ENCODE measurements at regions not wholly inside any gene's neighbourhood (a gene's known extent, or its start where the extent isn't known, plus 50 kb on each side); places are given as distances from the start of the nearest gene placed in this dataset.

GRCh38 chr1:60637651-60638050 is 444.7 kb upstream of the NFIA start:
- Histone ChIP-seq H3K9ac (ENCODE audit: low read length) (no peak overlapping the region), H3K79me1 (replicated peaks; ENCODE audit: low read length, poor library complexity, severe bottlenecking) (no peaks in the 10 kb centered on the region), H2BK15ac (ENCODE audit: low read depth, poor library complexity, severe bottlenecking) (no peak overlapping the region), H3K27ac (ENCODE audit: low read length, poor library complexity, severe bottlenecking) (no peak overlapping the region), H3K4me3 (ENCODE audit: insufficient read depth in 1 of 2, low read depth in 1 of 2, low read length in 2 of 2) (no peak overlapping the region), H2AK5ac (ENCODE audit: low read length, severe bottlenecking) (no peak overlapping the region), H2BK120ac (ENCODE audit: low read depth, low read length) (no peak overlapping the region), H2BK5ac (ENCODE audit: low read depth, low read length, poor library complexity, severe bottlenecking) (no peak overlapping the region), H3K4ac (ENCODE audit: low read depth in 1 of 2, low read length in 2 of 2) (no peak overlapping the region), H3K27me3 (ENCODE audit: control insufficient read depth in 1 of 2, insufficient read depth in 1 of 2, low read length in 2 of 2) (no peaks in the 10 kb centered on the region), H4K91ac (ENCODE audit: low read length) (no peak overlapping the region), H2AFZ (ENCODE audit: low read depth, low read length) (no peak overlapping the region), H3K18ac (ENCODE audit: low read depth in 1 of 2, low read length in 2 of 2) (no peak overlapping the region), H3K4me2 (ENCODE audit: low read length, poor library complexity, severe bottlenecking) (no peak overlapping the region), H4K8ac (ENCODE audit: low read length) (no peak overlapping the region), H3K4me1 (ENCODE audit: control insufficient read depth, insufficient read depth, low read depth, low read length) (no peaks in the 10 kb centered on the region), H3K23ac (ENCODE audit: low read length in 2 of 2) (no peak overlapping the region), H3K36me3 (ENCODE audit: control insufficient read depth in 1 of 2, insufficient read depth in 2 of 2, low read depth in 1 of 2, low read length in 2 of 2) (no peaks in the 10 kb centered on the region), H2BK12ac (ENCODE audit: low read length in 2 of 2) (no peak overlapping the region), H3K14ac (ENCODE audit: low read length in 2 of 2) (no peak overlapping the region), H3K9me3 (ENCODE audit: control insufficient read depth, low read length) (no peaks in the 10 kb centered on the region)
- WGBS, result 90% methylated on average over 1 of the region's 1 CpG
- no peak for DNase-seq

- Histone ChIP-seq H3K14ac (ENCODE audit: low read length in 2 of 2) (no peak overlapping the region), H4K91ac (ENCODE audit: low read length) (no peak overlapping the region), H2BK12ac (ENCODE audit: low read length in 2 of 2) (no peak overlapping the region), H2AK5ac (ENCODE audit: low read length, severe bottlenecking) (no peak overlapping the region), H4K8ac (ENCODE audit: low read length) (no peak overlapping the region), H3K36me3 (ENCODE audit: control insufficient read depth in 1 of 2, insufficient read depth in 2 of 2, low read depth in 1 of 2, low read length in 2 of 2) (no peaks in the 10 kb centered on the region), H3K79me1 (replicated peaks; ENCODE audit: low read length, poor library complexity, severe bottlenecking) (no peaks in the 10 kb centered on the region), H2BK15ac (ENCODE audit: low read depth, poor library complexity, severe bottlenecking) (no peak overlapping the region), H3K9me3 (ENCODE audit: control insufficient read depth, low read length) (no peaks in the 10 kb centered on the region), H3K4me1 (ENCODE audit: control insufficient read depth, insufficient read depth, low read depth, low read length) (no peaks in the 10 kb centered on the region), H3K4me3 (ENCODE audit: insufficient read depth in 1 of 2, low read depth in 1 of 2, low read length in 2 of 2) (no peak overlapping the region), H3K27ac (ENCODE audit: low read length, poor library complexity, severe bottlenecking) (no peak overlapping the region), H2BK120ac (ENCODE audit: low read depth, low read length) (no peak overlapping the region), H3K27me3 (ENCODE audit: control insufficient read depth in 1 of 2, insufficient read depth in 1 of 2, low read length in 2 of 2) (no peaks in the 10 kb centered on the region), H3K4ac (ENCODE audit: low read depth in 1 of 2, low read length in 2 of 2) (no peak overlapping the region), H3K18ac (ENCODE audit: low read depth in 1 of 2, low read length in 2 of 2) (no peak overlapping the region), H2AFZ (ENCODE audit: low read depth, low read length) (no peak overlapping the region), H3K4me2 (ENCODE audit: low read length, poor library complexity, severe bottlenecking) (no peak overlapping the region), H2BK5ac (ENCODE audit: low read depth, low read length, poor library complexity, severe bottlenecking) (no peak overlapping the region), H3K23ac (ENCODE audit: low read length in 2 of 2) (no peak overlapping the region), H3K9ac (ENCODE audit: low read length) (no peak overlapping the region)
- 90% methylated on average over 2 of the region's 2 CpGs for WGBS
- no peak for DNase-seq
Observed at GRCh38 chr1:60636946-60637345, 445.4 kb upstream of the NFIA start.

- Histone ChIP-seq H3K18ac (ENCODE audit: low read depth in 1 of 2, low read length in 2 of 2) (no peak overlapping the region), H3K4ac (ENCODE audit: low read depth in 1 of 2, low read length in 2 of 2) (no peak overlapping the region), H3K4me1 (ENCODE audit: control insufficient read depth, insufficient read depth, low read depth, low read length) (no peaks in the 10 kb centered on the region), H3K4me2 (ENCODE audit: low read length, poor library complexity, severe bottlenecking) (no peak overlapping the region), H3K9ac (ENCODE audit: low read length) (no peak overlapping the region), H2BK12ac (ENCODE audit: low read length in 2 of 2) (no peak overlapping the region), H2AK5ac (ENCODE audit: low read length, severe bottlenecking) (no peak overlapping the region), H3K79me1 (replicated peaks; ENCODE audit: low read length, poor library complexity, severe bottlenecking) (no peaks in the 10 kb centered on the region), H3K4me3 (ENCODE audit: insufficient read depth in 1 of 2, low read depth in 1 of 2, low read length in 2 of 2) (no peak overlapping the region), H2BK120ac (ENCODE audit: low read depth, low read length) (no peak overlapping the region), H3K27ac (ENCODE audit: low read length, poor library complexity, severe bottlenecking) (no peak overlapping the region), H3K27me3 (ENCODE audit: control insufficient read depth in 1 of 2, insufficient read depth in 1 of 2, low read length in 2 of 2) (no peaks in the 10 kb centered on the region), H3K9me3 (ENCODE audit: control insufficient read depth, low read length) (no peaks in the 10 kb centered on the region), H3K36me3 (ENCODE audit: control insufficient read depth in 1 of 2, insufficient read depth in 2 of 2, low read depth in 1 of 2, low read length in 2 of 2) (no peaks in the 10 kb centered on the region), H4K8ac (ENCODE audit: low read length) (no peak overlapping the region), H2AFZ (ENCODE audit: low read depth, low read length) (no peak overlapping the region), H2BK5ac (ENCODE audit: low read depth, low read length, poor library complexity, severe bottlenecking) (no peak overlapping the region), H3K14ac (ENCODE audit: low read length in 2 of 2) (no peak overlapping the region), H4K91ac (ENCODE audit: low read length) (no peak overlapping the region), H2BK15ac (ENCODE audit: low read depth, poor library complexity, severe bottlenecking) (no peak overlapping the region), H3K23ac (ENCODE audit: low read length in 2 of 2) (no peak overlapping the region)
- WGBS, result 76% methylated on average over 5 of the region's 6 CpGs
- no peak for DNase-seq
Observed at GRCh38 chr1:60634106-60634505, 448.3 kb upstream of the NFIA start.

- DNase-seq, result no peak
- Histone ChIP-seq H3K27ac (ENCODE audit: low read length, poor library complexity, severe bottlenecking) (no peak overlapping the region), H3K4me1 (ENCODE audit: control insufficient read depth, insufficient read depth, low read depth, low read length) (no peaks in the 10 kb centered on the region), H3K14ac (ENCODE audit: low read length in 2 of 2) (no peak overlapping the region), H2BK12ac (ENCODE audit: low read length in 2 of 2) (no peak overlapping the region), H2BK15ac (ENCODE audit: low read depth, poor library complexity, severe bottlenecking) (no peak overlapping the region), H2BK5ac (ENCODE audit: low read depth, low read length, poor library complexity, severe bottlenecking) (no peak overlapping the region), H3K23ac (ENCODE audit: low read length in 2 of 2) (no peak overlapping the region), H3K79me1 (replicated peaks; ENCODE audit: low read length, poor library complexity, severe bottlenecking) (no peaks in the 10 kb centered on the region), H3K18ac (ENCODE audit: low read depth in 1 of 2, low read length in 2 of 2) (no peak overlapping the region), H4K8ac (ENCODE audit: low read length) (no peak overlapping the region), H3K27me3 (ENCODE audit: control insufficient read depth in 1 of 2, insufficient read depth in 1 of 2, low read length in 2 of 2) (no peaks in the 10 kb centered on the region), H3K9me3 (ENCODE audit: control insufficient read depth, low read length) (no peaks in the 10 kb centered on the region), H3K4me2 (ENCODE audit: low read length, poor library complexity, severe bottlenecking) (no peak overlapping the region), H2BK120ac (ENCODE audit: low read depth, low read length) (no peak overlapping the region), H2AFZ (ENCODE audit: low read depth, low read length) (no peak overlapping the region), H4K91ac (ENCODE audit: low read length) (no peak overlapping the region), H3K36me3 (ENCODE audit: control insufficient read depth in 1 of 2, insufficient read depth in 2 of 2, low read depth in 1 of 2, low read length in 2 of 2) (no peaks in the 10 kb centered on the region), H3K9ac (ENCODE audit: low read length) (no peak overlapping the region), H3K4ac (ENCODE audit: low read depth in 1 of 2, low read length in 2 of 2) (no peak overlapping the region), H3K4me3 (ENCODE audit: insufficient read depth in 1 of 2, low read depth in 1 of 2, low read length in 2 of 2) (no peak overlapping the region), H2AK5ac (ENCODE audit: low read length, severe bottlenecking) (no peak overlapping the region)
- WGBS, result 79% methylated on average over 2 of the region's 2 CpGs
Observed at GRCh38 chr1:60622486-60622885, 459.9 kb upstream of the NFIA start.
